Fibroblast of gingiva (primary cell): ENCODE measurements at regions not wholly inside any gene's neighbourhood (a gene's known extent, or its start where the extent isn't known, plus 50 kb on each side); places are given as distances from the start of the nearest gene placed in this dataset.

Experiments
- DNase-seq: peaks from one replicate; pipeline ENCODE4 v3.0.0-alpha.2; 2011; ENCODE audit warnings: low read depth

DNA sequence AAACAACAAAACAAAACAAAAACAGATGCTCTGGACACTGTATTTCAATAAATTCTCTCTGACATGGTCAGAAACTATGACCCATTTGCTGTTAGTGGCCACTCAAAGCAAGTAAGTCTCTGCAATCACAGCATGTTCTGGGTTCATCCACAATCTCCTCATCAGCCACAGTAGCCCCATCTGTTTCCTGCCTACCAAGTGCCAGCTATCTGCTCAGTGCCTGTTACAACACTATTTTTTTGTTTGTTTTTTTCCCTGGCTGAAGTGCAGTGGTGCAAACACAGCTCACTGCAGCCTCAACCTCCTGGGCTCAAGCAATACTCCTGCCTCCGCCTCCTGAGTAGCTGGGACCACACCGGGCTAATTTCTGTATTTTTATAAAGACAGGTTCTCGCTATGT, 137.9 kb downstream of the SOX9 start:
- no peak for DNase-seq

DNA sequence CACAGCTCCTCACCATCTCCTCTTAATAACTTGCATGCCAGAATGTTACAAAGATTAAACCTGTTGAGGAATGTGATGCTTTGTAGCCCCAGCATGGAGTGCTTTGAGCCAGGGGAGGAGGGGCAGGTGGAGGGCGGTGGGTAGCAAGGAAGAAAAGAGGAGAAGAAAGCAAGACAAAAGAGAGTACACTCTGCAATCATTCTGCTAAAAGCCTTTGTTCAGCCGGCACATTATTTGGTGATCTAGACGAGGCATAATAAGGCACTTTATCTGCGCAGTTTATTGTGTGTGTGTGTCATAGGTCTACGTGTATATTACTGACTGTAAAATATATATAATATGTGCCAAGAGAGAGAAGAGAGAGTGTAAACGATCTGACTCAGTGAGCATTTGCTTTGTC, 139.1 kb downstream of the SOX9 start:
- DNase-seq: no peak

DNA sequence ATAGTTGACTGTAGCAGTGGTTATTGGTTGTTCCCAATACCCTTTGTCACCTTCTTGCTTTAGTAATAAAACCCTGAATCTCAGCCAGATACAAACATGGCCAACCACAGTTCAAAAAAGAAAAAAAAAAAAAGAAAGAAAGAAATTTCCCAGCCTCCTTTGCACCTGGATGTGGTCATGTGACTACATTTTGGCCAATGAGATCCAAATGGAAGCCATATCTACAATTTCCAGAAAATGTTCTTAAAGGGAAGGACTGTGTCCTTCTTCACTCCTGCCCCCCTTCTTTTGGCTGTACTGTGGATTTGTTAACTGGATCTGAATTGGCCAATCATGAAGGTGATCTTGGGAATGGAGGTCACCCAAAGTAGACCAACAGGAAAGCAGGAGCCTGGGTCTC, 141.9 kb downstream of the SOX9 start:
- no peak for DNase-seq

DNA sequence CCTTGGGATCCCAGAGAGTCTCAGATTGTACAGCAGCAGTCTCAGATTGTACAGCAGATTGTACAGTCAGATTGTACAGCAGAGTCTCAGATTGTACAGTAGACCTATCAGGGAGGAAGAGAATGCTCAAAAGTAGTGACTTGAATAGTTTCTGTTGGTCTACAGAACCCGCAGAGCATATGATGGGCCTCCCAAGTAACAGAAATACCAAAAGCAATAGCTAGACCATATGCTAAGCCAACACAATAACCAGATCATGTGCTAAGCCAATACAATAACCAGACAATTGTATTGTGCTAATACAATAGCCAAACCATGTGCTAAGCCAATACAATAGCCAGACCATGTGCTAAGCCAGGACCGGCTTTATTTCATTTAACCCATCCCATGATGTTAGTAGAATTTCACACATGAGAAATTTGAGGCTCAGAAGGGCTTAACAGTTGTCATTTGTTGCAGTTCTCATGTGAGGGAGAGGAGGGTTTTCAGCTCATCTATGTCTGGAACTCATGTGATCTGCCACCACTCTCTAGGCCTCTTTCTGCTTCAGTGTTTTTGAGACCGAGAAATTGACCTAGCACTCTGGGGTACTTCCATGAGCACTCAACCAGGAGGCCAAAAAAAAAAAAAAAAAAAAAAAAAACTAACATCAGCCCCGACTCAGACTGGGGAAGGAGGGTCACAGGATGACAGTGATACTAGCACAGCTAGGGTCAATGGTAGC, 144.0 kb downstream of the SOX9 start:
- DNase-seq: no peak

DNA sequence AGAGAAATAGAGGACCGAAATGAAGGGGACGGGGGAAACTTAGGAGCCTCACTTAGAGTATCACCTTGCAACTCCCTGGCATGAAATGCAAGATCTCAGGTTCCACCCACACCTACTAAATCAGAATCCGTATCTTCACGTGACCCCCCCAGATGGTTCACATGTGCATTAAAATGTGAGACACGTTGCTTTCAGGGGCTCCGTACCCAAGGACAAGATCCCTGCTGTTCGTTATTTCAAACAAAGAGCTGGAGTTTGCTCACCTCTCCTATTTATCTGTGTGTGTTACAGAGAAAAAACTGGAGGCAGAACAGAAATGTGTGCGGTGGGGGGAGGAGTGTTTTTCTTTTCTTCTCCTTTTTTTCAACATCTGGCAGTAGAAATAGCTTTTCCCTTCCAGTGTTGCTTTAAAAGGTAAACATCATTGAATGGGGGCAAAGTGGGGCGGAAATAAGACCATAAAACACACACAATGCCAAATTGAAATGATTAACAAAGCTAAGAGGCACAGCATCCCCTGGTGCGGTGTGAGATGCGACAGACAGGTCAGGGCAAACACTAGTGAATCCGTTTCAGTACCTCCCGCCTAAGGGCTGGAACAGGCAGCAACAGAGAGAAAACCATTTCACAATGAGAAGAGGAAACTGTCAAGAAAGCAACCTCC, 145.4 kb downstream of the SOX9 start:
- no peak for DNase-seq

DNA sequence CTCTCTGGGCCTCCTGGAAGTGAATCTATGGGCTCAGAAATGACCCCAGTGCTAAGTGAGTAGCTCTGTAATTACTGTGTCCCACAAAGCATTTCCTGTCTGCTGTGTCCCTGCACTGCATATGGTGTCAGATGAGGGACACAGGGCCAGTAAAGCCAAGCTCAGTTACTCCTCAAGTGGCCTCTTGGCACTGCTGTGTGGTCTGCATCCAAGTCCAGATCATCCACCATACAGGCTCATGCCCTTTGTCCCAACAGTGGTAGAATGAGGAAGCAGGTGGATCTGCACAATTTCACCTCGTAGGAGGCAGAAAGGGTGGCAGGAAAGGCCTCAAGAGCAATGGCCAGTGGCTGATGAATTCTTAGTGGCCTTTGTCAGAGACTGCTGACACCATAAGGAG, 146.8 kb downstream of the SOX9 start:
- DNase-seq: no peak

DNA sequence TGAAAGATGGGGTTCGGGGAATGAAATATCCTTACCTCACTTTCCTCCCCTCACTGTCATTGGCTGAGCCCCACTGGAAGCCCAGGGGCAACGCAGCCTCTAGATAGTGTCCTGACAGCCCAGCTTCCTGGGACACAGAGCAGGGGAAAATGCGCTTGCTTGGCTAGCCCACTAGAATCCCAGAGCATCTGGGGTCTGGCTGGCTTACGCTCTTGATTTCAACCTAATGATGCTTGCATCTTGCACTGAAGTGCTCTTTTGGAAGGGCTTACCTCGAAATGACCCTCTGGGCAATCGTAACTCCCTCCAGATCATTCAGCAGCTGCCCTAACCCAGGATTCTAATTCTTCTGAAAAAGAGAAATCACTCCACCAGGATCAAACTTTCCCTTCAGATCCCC, 147.6 kb downstream of the SOX9 start:
- no peak for DNase-seq

DNA sequence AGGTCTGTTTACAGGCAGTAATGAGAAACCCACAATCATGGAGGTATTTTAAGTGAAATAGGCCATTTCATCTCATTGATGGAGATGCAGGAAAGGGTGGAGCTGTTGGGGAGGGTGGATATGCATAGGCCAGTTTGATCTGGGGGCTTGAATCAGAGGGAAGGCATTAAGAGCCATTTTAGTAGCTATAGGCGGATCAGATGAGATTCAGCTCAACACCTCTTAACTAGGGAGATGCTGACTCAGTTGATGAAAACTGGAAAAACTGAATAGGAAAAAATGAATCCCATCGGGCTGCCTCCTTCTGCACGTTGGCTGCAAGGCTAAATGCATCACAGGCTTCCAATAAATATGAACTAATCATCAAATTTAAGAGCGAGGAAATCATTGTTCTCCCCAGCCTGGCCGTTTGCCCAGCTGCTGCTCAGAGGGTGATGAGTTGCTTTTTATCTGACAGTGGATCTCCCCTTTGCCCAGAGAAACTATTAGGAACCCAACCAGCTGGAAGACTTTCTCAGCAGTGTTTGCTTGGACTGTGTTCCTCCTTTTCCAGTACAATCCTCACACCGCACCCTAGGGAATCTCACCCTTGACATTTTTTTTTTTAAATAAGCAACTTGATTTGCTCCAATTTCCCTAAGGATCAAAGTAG, 149.6 kb downstream of the SOX9 start:
- peak; percentile 4 for DNase-seq

DNA sequence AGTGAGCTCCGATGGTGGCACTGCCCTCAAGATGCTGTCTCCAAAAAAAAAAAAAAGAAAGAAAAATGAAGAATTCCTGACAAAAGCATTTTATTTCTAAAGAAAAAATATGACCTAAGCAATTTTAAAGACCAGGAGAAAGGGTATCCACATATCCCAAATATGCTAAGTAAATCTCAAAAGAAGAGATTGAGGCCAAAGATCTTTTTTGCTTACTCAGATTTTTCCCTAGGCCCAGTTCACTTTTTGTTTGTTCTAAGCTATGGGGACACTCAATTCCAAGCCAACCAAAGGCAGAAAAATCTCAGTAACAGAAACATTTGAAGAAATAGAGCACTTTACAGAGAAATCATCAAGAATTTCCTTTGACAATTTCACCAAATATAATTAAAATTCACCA, 150.8 kb downstream of the SOX9 start:
- DNase-seq: no peak

DNA sequence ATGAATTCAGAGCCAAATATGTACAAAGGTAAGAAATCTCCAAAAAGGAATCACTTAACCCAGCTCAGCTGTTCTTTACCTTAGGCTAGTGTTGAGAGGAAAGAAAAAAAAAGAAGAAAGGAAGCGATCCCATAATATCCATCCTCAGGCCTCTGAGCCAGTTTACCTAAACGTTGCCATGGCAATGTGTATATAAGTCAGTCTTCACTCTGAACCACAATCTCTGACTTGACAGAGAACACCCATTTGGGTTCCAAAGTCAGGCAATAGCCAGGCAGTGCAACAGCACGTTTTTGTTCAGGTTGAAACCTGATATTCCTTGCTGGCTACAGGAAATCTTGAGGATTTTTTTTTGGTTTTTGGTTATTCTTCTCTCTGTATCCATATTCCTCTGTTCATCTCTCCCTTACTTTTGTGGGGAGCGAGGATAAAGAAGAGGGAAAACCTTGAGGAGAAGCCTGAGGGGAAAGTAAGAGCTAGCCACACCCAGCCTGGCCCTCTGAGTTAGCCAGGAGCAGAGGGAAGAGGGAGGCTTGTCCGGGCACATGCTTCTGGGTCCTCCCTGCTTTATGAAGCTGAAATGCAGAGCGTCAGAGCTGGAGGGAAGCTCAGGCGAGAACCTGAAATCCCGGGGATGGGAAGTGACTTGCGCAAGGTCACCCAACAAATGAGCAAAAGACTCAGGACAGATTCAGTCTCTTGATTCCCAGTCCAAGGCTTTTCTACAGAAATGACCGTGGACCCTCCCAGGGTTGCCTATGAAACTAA, 152.7 kb downstream of the SOX9 start:
- no peak for DNase-seq

DNA sequence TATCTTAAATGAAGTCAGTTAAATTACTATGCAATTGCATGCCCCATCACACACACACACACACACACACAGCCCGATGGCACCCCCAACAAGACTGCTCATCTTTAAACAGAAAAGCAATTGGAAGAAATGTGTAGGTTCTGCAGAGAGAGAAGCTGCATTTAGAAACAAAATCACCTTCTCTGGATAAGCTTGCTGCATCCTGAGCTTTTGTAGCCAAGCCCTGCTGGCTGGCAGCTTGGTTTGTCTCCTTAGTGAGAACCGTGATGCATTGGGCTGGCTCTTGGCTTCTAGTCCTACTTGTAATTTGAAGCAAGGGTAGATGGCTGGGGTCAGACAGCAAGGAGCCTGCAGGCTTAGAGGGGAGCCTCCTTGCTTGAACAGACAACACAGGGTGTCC, 153.8 kb downstream of the SOX9 start:
- DNase-seq: no peak

DNA sequence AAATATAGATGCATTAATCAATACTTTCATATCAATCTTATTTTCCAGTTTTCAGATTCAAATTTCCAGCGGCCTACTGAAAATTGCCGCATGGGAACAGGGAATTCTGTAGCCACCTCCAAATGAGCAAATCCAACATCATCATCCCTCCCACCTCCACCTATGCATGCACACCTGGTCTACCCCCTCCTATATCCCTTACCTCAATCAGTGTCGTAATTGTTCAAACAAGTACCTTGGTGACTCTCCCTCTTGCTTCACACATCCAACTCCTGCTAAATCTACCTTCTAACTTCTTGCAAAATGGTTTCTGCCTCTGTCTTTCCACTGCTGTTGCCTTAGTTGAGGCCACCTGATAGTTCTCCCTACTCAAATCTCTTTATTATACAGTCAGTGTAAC, 160.1 kb downstream of the SOX9 start:
- no peak for DNase-seq

DNA sequence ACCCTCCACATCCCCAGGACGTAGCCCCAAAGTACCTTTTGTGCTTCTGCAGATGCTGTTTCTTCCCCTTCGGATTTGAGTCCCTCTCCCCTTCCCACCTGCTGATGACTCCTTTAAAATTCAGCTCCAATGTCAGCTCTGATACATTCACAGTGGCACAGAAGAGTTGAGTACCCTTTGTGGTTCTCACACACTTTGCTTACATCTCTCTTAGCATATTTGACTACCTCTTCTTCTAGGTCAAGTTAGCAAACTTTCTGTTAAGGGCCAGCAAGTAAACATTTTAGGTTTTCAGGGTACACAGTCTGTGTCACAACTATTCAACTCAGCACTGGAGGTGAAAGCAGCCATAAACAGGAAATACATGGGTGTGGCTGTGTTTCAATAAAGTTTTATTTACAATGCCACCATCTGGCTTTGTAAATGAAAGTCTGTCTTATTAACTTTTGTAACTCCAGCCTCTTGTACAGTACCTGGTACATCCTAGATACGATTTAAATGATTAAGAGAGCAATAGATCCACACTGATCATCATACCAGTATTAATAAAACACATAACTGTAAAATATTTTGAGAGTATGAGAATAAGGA, 161.7 kb downstream of the SOX9 start:
- no peak for DNase-seq

DNA sequence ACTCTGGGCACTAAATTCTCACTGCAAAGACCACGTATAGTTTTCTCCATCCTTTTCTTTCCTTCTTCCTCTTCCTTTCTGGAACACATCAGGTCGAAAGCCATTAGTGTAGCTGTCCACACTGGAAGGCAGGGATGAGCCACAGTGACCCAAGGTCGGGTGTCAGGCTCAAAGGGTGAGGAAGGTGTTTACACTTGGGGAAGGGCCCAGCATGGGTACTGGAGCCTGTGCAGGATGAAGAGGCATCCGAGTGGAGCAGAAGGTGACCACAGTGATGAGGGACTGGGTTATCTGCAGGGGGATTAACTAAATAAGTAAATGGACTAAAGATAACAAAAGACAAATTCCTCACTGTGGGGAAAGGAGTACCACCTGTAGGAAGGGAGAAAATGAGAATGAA, 164.0 kb downstream of the SOX9 start:
- DNase-seq: no peak

DNA sequence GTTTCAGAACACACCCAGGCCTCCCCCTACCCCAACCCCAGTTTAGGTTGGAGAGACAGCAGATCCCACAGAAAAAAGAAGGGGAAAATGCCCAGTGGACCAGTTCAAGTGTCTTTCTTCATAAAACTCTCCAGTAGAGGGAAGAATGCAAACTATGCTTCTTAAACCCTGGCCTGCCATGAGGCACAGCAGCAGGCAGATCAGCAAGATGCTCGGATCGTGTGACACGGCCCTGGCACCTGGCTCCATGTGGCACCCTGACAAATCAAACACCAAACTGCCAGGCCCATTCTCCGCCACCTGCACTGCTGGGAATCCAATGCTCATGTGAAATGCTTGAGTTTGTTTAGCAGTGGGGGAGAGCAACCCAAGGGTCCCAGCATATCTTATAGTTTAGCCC, 166.8 kb downstream of the SOX9 start:
- DNase-seq: no peak

DNA sequence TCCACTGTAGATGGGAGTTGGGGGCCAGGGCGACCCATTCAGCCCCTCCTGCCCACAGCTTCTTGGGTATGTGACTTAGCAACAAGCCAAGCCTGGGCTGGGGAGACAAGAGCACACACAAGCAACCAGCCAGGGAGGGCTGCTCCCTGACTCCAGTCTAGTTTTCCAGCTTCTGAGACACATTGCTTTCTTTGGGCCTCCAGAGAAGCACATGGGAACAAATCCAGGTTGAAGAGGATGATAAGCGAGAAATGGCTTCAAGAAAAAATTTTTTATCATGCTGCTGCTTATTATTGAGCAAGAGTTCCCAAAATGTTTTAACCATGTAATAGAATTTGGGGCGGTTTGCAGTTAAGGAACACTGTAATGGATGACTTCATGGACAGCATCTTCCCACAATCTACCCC, 173.7 kb downstream of the SOX9 start:
- DNase-seq: no peak

DNA sequence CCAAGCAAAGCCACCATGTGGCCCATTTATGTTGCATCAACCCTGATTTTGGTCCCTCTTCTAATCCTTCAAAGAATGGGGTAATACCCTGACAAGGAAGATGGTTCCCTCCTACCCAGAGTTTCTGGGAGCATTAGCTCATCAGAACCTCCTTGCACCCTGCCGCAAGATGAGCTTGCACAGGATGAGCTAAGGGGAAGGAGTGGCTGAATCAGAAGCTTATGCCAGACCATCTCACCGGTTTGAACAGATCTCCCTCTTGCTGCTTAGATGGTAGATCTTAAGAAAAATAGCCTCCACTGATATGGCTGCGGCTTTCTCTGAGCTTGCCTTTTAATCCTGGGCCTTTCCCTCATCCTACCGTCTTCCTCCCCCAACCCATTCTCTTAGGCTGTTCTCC, 175.1 kb downstream of the SOX9 start:
- DNase-seq: no peak

DNA sequence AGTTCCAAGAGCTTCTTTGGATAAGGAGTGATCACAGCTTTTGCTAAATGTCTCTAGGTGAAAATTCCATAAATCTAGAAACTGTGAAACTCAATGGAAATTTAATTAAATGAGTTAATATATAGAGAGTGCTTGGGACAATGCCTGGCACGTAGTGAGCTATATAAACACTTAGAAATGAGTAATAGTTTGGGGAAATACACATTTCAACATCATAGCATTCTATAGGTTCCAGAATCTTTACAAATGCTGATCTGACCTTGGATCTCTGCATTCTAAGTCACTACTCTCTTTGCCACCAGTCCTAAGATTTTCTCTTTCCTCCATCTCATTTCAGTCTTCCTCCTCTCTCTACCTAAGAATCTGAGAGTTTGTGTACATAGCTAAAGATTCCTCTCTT, 175.6 kb downstream of the SOX9 start:
- no peak for DNase-seq

DNA sequence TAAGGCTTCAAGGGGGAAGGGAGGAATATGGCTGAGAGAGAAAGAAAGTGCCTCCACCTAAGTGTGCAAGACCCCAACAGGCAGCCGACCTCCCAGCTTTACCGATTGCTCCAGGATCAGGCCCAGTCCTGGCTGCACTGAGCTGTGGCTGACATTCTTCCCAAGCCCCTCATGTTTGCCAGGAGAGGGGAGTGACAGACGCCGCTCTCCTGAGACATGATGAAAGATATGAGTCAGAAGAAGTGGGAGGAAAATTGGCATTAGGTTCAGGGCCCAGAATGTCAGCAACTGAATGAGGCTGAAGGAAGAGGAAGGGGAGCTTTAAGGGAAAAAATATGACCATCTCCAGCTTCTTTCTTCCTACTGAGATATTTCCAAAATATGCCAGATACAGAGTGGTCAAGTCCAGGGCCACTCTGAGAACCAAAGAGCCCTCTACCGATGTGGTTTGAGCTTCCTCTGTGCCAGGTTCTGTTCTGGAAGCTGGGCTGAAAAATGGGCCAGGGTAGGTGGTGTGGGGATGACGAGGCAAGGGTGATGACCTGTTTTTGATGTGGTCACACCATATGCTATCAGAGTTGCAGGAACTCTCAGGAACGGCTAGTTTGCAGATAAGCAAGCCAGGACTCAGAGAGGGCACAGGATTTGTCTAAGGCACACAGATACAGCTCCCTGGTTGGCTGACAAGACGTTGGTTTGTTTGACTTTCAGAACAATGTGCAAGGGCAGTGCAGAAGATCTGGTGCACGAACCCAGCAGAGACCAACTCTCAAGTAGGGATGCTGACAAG, 176.7 kb downstream of the SOX9 start:
- DNase-seq: peak; percentile 32

DNA sequence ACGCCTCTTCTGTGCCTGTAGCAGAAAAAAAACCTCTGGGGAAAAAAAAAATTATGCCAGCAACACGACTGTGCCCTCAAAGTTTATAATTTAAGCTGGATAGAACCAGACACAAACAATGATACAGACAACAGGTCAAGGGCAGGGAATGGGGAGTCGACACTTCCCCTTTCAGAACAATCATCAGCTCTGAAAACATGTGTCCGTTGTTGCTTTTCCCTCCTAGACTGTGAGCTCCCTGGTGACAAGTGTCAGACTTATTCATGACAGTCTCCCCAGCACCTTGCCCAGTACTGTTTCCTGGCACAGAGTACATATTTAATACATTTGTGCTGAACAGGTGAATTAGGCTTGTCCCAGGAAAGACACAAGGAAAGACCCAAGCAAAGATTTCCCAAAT, 178.3 kb downstream of the SOX9 start:
- DNase-seq: no peak

DNA sequence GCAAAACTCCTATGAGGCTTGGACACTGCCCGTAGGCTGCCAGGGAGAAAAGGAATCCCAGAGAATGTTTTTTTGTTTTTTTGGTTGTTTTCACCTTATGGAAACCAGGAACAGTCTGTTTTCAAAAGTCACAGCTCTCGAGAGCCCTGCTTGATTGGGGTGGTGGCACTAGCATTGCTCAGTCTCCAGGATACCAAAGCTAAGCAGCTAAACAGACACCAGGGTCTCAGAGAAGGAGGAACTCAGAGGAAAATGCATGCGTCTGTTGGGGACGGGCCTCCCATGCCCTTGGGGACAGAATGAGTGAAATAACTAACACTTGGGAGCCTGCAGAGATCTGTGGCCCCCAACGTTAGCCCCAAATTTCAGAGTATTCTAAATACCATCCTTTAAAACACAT, 178.8 kb downstream of the SOX9 start:
- DNase-seq: no peak

DNA sequence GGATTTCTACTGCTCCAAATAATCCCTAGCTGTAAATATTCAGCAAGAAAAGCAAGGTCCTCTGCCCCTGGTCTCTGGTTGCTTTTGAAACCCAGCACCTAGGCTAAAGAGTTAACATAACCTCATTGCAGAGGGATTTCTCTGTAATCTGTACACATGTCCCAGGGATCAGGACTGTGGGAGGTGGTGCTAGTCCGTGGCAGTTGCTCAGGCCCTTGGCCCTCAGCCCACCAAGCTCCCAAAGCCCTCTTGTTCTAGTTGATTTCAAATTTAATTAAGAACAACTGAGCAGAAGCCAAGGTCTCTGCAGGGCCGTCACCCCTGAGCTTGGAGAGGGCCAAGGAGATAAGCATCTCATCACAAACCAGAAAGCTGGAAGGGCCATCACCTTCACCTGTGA, 181.1 kb downstream of the SOX9 start:
- no peak for DNase-seq
